A204.1 (cell line): ENCODE measurements at regions not wholly inside any gene's neighbourhood (a gene's known extent, or its start where the extent isn't known, plus 50 kb on each side); places are given as distances from the start of the nearest gene placed in this dataset.

ENCODE experiments used
- FAIRE-seq: peaks from 2 replicates; lab custom pipeline; 2012; peaks lifted over from hg19 to GRCh38; lab: Jason Lieb, UNC

DNA sequence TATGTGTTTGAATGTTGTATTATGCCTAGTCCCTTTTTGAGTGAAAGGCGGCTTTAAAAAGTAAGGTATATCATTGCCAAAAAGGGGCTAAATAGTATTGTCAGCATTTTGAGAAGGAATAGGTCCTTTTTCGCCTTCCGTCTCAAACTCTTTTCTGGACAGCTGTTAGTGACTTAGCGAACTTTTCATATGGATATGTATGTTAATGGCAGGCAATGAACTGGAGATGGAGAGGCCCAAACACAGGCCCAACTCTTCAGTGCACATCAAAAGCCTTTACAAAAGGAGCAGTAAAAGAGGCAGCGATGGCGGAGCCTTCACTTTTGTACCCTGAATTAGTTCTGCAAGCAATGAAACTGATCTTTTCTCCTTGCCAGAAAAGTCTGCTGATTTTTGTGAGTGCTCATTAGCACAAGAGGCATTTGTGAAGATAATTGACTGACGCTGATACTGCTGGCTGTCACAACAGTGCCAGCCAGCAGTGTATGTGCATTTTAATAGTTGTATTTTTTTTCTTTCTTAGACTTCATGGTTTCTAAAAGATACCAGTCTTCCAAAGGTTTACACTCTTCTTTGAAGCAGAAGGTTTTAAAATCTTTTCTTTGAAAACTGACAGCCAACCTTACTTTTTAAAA lies 243.7 kb upstream of the SP8 start:
- FAIRE-seq: no peak

DNA sequence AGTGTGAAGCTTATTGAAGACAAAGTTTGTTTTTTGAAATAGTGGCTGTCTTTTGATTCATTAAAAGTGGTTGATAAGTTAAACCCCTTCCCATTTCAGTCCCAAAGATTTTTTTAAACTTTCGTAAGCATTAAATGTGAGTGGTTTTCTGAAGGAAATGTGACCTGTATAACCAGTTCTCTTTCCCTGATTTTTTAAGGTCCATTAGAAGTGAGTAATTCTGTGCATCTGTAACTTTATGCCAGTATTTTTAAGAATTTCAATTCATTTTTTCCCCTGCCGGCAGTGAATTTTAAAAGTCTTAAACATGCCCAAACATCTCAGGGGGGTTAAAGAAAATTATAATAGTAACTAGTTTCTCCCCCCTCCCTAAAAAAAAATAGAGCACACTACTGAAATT lies 254.6 kb upstream of the SP8 start:
- FAIRE-seq: no peak

DNA sequence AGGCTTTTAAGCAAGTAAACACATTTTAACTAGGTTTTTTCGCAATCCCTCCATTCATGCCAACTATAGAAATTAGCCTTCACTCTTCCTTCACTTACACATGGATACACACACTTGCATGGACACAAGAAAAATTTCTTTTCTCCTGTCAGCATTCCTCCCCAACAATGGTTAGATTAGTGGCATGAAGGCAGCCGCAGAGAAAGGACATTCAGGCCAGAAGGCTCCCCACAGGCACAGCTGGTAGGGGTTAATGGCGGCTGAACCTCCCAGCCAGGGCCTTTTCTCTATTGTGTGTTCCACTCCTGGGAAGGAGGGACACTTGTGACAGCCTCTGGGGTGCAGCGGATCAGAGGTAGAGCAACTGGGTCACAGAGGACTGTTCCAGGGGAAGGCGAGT lies 255.0 kb upstream of the SP8 start:
- FAIRE-seq: no peak

DNA sequence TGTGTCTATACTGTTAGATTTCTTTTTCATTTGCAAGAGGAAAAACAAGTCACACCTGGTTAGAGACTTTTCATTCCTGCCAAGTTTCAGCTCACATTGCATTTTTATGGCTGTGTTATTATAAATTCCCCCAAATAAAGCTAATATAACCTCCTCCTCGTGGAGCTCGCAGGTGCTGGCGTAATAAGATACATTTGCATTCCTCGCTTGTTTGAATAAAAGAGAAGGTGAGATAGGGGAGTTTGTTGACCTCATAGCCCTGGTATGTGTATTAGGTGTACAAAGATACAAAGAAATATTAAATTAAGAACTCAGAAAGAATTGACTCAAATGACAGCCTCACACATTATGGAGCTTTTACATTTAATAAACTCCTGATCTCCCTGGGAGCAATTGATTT lies 257.7 kb upstream of the SP8 start:
- no peak for FAIRE-seq

DNA sequence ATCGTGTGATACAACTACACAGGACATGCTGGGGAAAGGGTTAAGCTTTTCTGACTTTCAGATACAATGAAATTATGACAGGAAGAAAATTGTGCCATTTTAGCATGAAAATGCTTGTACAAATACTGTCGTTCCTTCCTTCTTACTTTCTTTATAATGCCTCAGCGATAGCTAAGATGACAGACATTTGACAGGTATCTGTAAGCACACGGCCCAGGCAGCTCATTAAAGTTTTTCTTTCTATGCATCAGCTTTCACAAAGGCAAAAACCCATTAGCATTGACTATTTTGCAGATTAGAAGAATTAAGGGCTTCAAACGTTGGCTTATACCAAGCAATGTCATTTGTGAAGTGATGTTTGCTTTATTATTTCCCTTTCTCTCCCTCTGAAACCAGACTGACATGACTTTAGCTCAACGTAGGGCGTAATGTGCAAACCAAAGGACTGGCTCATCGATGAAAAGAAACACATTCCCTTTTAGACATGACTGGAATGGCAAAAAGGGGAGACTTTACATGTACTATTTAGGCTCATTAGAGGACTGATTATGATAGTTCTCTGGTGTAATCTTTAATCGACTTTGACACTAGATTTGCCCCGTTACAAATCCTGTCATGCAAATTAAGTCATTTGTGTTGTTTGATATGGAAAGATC lies 258.4 kb upstream of the SP8 start:
- FAIRE-seq: no peak

DNA sequence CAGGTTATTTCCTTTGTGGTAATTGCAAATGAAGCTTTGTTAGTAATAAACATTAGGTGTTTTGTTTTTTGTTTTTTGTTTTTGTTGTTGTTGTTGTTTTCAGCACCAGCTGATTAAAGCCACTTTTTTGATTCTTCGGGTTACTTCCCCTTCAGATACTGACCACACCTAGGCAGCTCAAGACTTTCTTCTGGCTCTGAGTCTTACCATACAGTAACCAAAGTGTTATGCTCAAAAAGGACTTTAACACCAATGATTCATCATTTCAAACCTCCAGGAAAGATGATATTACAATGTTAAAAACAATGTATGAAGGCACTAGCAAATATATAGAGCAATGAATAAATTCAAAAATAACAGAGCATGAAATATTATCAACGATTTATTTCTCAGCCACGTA lies 265.2 kb upstream of the SP8 start:
- FAIRE-seq: no peak

DNA sequence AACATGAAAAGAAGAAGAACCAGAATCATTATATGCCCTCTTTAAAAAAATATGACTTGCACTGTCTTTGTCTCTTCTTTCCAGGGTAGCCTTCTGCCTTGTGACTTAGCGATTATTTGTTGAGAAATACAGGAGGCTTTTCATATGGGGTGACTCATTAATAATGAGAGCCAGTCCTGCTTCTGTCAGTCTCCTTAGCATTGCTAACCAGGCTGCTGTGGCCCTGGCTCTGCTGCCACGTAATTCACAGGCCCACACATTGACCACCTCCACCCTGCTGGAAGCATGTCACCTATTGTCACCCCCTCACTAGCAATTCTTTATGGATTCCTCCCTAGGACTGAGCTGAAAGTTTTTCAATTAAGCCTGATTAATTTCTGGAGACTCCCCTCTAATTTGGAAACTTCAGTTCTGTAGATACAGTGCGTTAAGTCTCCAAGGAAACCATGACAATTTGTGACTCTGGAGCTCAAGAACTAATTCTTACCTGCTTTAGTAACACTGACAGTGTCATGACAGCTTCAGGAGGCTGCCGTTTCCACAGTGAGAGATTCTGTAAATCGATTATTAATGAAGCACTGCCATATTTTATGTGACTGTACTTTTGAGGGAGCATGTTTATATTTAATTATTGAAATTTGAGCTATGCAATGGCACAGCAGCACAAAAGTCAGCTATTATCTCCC lies 267.9 kb upstream of the SP8 start:
- no peak for FAIRE-seq

DNA sequence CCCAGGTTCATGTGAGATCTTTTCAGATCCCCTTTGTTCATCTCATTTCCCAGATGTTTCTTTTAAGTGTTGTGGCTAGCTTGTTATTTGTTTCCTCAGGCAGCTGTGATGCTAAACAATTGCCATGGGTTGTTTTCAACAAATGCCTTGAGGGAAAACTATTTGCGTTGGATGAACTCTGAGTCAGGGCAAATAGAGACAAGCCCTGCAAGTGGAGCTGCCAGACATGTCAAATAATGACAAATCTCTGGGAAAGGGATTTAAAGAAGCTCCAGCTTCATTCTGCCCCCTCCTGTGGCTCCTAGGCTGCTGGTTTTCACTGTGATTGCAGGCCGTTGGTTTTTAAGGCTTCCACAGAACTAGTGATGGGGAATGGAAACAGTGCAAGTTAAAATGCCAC lies 272.4 kb upstream of the SP8 start:
- no peak for FAIRE-seq

DNA sequence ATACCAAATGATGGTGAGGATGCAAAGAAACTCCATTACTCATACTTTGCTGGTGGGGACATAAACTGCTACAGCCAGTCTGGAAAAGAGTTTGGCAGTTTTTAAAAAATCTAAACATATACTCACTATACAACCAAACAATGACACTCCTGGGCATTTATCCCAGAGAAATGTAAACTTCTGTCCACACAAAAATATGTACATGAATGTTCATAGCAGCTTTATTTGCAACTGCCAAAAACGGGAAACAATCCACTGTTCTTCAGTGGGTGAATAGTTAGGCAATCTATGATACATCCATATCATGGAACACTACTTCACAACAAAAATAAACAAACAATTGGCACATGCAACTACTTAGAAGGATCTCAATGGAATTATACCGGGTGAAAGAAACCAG lies 276.4 kb upstream of the SP8 start:
- no peak for FAIRE-seq

DNA sequence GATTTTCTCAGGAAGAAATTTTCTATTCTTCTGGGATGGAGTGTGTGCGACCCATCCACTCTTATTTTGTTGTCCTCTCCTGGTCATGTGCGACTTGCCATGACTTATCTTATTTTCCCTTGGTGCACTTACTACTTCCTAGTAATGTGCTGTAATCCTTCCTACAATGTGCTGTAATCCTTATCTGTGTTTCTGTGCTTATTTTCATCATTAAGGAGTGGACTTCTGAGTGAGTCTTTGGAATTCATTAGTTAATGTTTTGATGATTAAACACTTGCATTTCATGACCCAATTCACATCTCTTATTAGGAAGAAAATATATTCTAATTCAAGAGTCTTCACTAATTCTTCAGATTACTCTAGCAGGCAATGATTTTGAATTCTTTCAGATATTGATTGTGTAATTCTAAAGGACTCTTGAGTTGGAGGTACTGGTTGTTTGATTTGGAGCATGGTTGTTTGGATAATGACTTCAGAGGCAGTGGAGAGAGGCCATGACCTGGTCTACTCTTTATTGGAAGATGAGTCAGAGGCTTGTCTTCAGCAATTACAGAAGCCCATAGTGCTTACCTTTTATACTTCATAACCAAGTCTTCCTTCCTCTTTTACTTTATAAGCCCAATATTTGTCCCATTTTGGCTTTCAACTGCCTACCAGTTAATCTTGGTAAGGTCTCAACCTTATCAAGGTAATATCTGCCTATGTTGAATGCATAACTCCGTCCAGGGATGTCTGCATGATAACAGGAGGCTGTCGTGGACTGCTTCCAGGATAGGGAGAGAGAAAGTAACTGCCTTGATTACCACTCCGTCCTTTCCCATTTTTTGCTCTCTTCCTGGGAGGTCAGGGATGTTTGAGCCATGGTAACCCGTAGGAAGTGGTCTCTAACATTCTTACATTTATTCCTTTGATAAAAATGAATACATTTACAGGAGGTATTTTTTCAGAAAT lies 278.3 kb upstream of the SP8 start:
- FAIRE-seq: no peak

DNA sequence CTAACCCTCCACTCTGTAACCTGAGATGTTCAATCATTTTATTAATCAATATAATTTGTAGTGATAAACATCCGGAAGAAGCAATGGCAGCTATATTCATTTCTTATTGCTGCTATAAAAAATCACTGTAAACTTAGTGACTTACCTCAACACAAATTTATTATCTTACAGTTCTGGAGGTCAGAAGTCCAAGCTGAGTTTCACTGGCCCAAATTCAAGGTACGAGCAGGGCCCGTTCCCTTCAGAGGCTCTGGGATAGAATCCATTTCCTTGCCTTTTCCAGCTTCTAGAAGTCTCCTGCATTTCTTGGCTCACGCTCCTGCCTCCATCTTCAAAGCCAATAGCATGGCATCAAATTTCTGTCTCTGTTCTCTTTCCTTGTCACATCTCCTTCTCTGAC lies 279.5 kb upstream of the SP8 start:
- FAIRE-seq: no peak

DNA sequence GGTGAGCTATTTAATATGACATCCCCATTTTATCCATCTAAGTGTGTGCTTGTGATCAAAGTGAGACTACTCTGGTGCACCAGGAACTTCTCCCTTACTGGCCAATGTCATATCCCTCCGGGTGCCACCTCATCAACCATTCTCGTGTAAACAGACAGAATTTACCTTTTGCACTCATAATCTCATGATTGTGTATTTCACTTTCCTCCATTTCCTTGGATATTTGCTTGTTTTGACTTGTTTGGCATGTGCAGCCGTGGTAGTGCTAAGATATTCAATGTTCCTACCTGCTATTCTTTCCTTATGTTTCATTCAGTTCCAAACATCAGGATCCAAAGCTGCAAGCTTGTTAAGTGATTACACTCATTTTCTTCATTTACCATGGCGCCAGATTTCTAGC lies 280.5 kb upstream of the SP8 start:
- no peak for FAIRE-seq

DNA sequence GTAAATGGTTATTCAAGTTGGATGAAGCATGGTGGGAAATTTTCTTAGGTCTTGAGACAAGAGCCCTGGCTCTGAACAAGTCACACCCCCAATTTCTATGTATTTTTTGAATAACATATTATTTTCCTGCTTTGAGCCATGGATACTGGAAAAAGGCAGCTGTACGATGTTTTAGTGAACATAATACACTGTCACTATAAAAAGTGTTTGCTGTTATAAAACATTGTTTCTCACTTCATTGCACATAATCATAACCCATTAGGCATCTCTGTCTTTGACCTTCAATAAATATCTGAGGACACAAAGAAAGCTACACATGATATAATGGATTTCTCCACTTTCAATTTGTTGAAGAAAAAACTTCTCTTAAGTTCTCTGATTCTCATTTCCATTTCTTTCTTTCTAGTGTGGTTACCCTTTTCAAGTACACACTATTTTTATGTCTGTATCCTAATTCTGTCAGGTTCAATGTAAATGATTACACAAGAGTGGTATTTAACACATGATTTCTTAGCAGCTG lies 283.9 kb upstream of the SP8 start:
- FAIRE-seq: no peak

DNA sequence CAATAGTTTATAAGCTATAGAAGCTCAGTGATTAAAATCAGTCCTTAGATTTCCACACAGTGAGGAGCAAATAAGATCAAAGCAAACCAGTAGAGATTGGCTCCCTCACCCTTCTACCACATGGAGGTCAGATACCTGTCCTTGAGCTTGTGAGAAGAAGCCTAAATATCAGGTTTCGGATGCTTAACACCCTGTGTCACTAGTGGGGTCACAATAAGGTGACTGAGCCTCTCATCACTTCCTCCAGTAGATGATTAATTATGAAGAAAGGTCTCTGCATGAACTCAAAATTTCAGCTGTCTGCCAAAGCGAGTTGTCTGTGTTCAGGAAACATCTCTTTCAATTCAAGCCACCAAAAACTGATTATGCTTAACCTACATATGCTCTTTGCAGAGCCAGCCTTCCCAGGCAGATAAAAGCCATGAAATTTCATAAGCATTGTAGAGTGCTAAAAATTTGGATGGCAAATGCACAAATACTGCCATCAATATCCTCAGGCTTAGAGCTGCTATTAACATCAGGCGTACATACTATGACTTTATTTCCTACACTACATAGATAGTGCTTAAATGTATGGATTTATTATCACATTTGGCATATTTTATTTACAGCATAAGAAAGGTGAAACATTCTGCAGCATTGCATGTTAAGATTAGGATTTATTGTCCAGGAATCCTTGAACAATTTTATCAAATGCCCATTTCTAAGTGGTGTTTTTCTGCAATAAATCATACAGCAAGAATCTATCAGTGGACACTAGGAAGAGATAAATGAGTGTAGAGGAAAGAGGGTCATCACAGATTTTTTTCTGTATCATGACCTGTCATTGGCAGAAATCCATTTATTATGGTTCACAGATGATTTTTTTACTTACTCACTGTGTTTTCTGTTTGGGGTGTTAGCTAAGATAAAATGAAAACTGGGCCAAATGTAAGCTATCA lies 285.1 kb upstream of the SP8 start:
- FAIRE-seq: no peak

DNA sequence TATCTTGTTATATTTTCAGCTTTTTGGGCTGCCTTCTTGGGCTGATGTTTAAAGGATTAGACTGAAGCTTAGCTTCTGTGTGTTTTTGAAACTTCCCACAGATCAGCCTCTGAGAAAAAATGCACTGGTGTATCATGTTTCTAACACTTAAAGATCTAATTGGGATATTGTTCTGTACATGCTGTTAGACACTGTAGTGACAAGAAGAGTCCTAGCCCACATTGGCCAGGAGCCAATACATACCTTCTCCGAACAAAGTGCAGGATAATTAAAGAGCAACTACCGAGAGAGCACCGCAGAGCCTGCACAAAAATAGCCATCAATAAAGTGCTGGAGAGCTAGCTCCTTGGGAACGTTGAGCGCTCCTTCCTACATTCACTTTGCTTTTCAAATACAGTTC lies 289.4 kb upstream of the SP8 start:
- no peak for FAIRE-seq

DNA sequence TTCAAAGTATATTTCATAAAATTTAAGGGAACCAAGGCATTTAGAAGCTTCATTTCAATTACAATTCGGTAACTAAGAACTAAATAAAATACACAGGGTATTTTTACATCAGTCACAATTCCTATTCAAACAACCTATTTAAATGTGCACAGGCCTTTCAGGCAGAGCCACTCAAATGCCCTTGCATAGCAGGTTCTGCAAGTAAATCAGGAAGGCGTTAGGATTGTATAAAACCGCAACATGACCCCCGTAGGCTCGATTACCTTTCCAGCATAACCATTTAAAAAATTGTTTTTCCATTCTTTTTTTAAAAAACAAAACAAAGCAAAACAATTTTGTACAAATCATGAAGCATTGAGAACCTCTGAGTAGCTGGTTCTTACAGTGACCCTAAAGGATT lies 289.9 kb upstream of the SP8 start:
- FAIRE-seq: no peak

DNA sequence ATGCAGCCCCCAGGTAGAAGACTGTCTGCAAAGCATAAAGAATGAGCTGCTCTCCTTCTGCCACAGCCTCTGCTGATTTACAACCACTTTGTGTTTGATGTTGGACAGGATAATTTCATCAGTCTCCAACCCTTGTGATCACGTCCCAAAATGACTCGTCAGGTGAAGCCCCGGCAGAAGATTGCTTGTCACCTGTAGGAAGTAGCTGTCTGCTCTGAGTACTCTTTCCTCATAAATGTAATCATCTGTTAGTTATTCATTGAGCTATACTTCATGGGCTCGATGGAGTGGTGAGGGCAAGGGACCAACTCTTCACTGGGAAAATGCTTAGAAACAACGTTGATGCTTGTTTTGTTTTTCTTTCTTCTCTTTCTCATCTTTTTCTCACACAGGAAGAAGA lies 290.9 kb upstream of the SP8 start:
- FAIRE-seq: no peak

DNA sequence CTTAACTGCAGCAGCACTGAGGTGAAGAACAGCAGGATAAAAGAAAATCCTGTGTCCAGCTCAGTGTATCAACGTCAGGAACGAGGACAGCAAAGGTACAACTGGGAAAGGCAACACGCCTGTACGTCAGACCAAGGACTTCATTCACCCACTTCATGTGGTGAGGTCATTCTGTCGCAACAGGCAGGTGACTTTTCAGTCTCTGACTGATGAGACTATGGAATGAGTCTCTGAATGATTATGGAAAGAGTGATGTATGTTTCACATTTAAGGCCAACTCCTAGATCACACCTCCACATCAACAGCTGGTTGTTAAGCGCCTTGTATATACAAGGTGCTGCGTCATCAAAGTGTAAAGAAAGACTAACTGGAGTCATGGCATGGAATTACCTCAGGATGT lies 297.6 kb upstream of the SP8 start:
- FAIRE-seq: no peak

DNA sequence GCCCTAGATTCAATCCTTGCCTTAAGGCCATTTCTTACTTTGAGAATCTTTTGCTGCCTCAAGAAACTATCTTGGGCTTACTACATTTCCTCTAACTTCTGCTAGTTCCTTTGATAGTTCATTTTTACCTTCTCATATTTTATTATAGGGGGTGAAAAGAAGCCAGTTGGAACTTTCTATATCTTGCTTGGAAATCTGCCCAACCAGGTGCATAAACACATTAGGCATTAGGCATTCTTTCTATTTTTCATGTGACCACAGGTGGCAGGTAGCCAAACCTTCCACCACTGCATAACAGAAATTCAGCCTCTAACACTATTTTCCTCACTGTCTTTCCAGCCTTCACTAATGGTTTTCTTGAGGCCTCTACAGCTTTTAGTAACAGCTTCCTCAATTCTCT lies 300.0 kb upstream of the SP8 start:
- FAIRE-seq: no peak

DNA sequence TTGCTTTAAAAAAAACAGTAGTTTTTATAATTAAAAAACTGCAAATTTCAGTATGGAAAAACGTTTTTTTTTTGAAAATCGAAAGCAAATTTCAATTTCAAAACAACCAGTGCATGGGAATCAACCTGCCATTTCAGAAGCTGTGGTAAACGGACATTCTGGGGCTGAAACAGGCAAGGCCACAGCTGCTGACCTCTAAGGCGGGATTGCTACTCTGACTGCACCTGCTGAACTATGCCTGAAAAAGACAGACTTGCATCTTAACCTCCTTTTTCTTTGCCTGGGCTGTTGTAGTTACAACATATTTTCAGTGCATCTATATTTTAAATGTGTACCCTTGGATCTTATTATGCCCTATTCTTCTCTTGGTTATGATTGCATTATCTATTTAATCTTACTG lies 303.0 kb upstream of the SP8 start:
- no peak for FAIRE-seq
